Suprapubic skin (tissue), 3 donors: ENCODE measurements at regions not wholly inside any gene's neighbourhood (a gene's known extent, or its start where the extent isn't known, plus 50 kb on each side); places are given as distances from the start of the nearest gene placed in this dataset.

Experiments used
- CTCF ChIP-seq, 2 donors: fragments of 200-600 bp in 1 of 2; fragments of 450-650 bp in 1 of 2; sonication (generic) in 1 of 2; IDR thresholded peaks; one replicate each; pipeline ENCODE4 v1.5.1; 2016 to 2019; ENCODE audit warnings: antibody characterized with exemption in 2 of 2, mild to moderate bottlenecking in 1 of 2, moderate library complexity in 1 of 2
- EP300 ChIP-seq: sonication (generic); formaldehyde crosslinking; IDR thresholded peaks from one replicate; pipeline ENCODE4 v1.6.1; 2017; ENCODE audit warnings: antibody characterized with exemption

DNA sequence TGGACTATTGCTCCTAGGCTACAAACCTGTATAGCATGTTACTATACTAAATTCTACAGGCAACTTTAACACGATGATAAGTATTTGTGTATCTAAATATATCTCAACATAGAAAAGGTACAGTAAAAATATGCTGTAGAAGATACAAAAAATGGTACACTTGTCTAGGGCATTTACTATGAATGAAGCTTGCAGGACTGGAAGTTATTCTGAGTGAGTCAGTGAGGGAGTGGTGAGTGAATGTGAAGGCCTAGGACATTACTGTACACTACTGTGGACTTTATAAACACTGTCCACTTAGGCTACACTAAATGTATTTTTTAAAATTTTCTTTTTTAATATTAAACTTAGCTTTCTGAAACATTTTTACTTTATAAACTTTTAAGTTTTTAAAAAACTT, 140.5 kb upstream of the SGO1 start:
- no peak for TF ChIP-seq CTCF (IDR thresholded peaks at IDR 0.05)
- TF ChIP-seq EP300 = no peak
